PFSK-1 (cell line): ENCODE measurements at regions not wholly inside any gene's neighbourhood (a gene's known extent, or its start where the extent isn't known, plus 50 kb on each side); places are given as distances from the start of the nearest gene placed in this dataset.

Source experiments
- FOXP2 ChIP-seq: optimal IDR thresholded peaks from 2 replicates; pipeline ENCODE3; 2011; ENCODE audit warnings: borderline replicate concordance, control low read depth, inconsistent platforms; ENCODE audit not compliant: insufficient read depth; ENCODE audit errors: extremely low read length, extremely low read depth
- POLR2AphosphoS5 ChIP-seq: IDR thresholded peaks from 2 replicates; pipeline ENCODE4 v1.6.1; 2012; ENCODE audit warnings: low read depth, mild to moderate bottlenecking, control low read depth, low read length, moderate library complexity
- SIN3A ChIP-seq: IDR thresholded peaks from 2 replicates; pipeline ENCODE4 v1.6.1; 2012; ENCODE audit warnings: mild to moderate bottlenecking, low read length, moderate library complexity, borderline replicate concordance; ENCODE audit not compliant: insufficient read depth
- TAF1 ChIP-seq: IDR thresholded peaks from 2 replicates; pipeline ENCODE4 v1.6.1; 2012; ENCODE audit warnings: low read length, control low read depth, borderline replicate concordance; ENCODE audit not compliant: insufficient read depth
- TF ChIP-seq, protein P1 (sequence below), 2 experiments: IDR thresholded peaks; 2 replicates each; pipeline versions ENCODE4 v1.6.1 to v1.8.0; 2011 to 2012; ENCODE audit warnings: low read depth in 2 of 2, low read length in 2 of 2, control low read depth in 1 of 2, inconsistent platforms in 1 of 2, mild to moderate bottlenecking in 1 of 2, moderate library complexity in 1 of 2; ENCODE audit not compliant: insufficient read depth in 1 of 2

DNA sequence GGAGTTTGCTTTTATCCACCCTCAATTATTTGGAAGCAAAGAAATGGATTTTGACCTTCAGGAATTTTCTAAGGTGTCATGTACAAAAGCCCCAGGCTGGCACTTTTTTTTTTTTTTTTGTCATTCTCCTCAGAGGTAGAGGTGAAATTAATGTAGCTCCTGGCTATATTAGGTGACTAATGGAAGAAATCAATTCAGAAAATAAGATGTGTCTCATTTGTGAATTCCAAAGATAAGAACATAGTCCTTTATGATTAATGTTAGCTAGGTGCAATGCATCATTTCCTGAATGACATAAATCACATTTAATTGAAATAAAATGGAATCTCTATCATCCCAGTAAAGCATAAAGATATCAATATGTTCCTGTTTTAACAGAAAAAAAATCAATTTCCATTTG is 477.6 kb downstream of the FBXO15 start:
- TF ChIP-seq, protein P1, sequence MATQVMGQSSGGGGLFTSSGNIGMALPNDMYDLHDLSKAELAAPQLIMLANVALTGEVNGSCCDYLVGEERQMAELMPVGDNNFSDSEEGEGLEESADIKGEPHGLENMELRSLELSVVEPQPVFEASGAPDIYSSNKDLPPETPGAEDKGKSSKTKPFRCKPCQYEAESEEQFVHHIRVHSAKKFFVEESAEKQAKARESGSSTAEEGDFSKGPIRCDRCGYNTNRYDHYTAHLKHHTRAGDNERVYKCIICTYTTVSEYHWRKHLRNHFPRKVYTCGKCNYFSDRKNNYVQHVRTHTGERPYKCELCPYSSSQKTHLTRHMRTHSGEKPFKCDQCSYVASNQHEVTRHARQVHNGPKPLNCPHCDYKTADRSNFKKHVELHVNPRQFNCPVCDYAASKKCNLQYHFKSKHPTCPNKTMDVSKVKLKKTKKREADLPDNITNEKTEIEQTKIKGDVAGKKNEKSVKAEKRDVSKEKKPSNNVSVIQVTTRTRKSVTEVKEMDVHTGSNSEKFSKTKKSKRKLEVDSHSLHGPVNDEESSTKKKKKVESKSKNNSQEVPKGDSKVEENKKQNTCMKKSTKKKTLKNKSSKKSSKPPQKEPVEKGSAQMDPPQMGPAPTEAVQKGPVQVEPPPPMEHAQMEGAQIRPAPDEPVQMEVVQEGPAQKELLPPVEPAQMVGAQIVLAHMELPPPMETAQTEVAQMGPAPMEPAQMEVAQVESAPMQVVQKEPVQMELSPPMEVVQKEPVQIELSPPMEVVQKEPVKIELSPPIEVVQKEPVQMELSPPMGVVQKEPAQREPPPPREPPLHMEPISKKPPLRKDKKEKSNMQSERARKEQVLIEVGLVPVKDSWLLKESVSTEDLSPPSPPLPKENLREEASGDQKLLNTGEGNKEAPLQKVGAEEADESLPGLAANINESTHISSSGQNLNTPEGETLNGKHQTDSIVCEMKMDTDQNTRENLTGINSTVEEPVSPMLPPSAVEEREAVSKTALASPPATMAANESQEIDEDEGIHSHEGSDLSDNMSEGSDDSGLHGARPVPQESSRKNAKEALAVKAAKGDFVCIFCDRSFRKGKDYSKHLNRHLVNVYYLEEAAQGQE (IDR thresholded peaks at IDR 0.05; ENCODE audit: insufficient read depth in 1 of 2, low read depth in 2 of 2, low read length in 2 of 2): no peak
- TF ChIP-seq FOXP2: no peak
- no peak for TF ChIP-seq POLR2AphosphoS5
- no peak for TF ChIP-seq SIN3A
- TF ChIP-seq TAF1: no peak

DNA sequence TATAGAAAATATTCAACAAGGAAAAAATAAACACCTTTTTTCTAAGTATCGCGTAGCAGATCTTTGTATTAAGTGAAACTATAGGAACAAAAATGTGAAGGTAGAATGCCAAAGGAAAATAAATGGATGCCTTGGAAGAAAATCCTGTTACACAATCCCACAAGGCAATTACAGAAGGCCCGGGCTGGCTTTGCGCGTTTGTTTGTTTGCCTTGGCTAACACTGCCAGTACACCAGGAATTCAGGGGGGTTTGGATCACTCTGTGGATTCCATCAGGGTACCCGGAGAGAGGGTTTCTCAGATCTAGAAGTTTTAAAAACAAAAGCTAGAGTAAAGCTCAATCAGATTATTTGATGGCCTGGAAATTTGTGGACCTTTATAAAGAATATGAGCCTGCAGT is 478.3 kb downstream of the FBXO15 start:
- TF ChIP-seq FOXP2 (no peak), SIN3A (no peak), TAF1 (no peak), POLR2AphosphoS5 (no peak)
- TF ChIP-seq, protein P1 (IDR thresholded peaks at IDR 0.05; ENCODE audit: insufficient read depth in 1 of 2, low read depth in 2 of 2, low read length in 2 of 2): no peak

DNA sequence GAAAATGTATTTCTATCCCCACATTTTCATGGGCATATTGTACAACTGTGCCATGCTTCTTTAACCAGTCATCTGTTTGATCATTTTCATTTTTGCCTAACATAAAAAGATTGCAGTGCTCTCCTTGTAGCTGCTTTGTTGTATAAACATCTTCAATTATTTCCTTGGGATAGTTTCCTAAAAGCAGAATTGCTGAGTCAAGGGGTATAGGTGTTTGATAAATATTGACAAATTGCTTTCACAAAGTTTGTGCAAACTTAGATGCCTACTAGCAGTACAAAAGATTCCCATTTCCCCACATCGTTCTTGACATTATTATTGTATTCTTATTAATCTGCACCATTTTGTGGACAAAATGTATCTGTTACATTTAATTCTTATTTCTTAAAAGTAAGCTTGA is 479.6 kb downstream of the FBXO15 start:
- TF ChIP-seq SIN3A (no peak), TAF1 (no peak), POLR2AphosphoS5 (no peak)
- TF ChIP-seq, protein P1 (IDR thresholded peaks at IDR 0.05; ENCODE audit: insufficient read depth in 1 of 2, low read depth in 2 of 2, low read length in 2 of 2): no peak

DNA sequence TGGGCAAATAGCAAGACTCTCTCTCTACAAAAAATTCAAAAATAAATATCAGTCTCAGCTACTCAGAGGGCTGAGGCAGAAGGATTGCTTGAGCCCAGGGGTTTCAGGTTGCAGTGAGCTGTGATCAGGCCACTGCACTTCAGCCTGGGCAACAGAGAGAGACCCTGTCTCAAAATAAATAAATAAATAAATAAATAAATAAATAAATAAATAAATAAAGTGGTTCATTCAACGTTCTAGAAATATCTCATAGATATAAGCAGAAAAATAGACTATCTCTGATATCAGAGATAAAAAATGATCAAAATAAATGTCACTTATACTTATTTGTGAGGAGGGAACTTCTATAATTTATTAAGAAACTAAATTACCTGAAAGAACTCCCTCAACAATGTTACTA is 480.9 kb downstream of the FBXO15 start:
- TF ChIP-seq, protein P1 (IDR thresholded peaks at IDR 0.05; ENCODE audit: insufficient read depth in 1 of 2, low read depth in 2 of 2, low read length in 2 of 2): no peak
- TF ChIP-seq FOXP2 (no peak), SIN3A (no peak), POLR2AphosphoS5 (no peak), TAF1 (no peak)

DNA sequence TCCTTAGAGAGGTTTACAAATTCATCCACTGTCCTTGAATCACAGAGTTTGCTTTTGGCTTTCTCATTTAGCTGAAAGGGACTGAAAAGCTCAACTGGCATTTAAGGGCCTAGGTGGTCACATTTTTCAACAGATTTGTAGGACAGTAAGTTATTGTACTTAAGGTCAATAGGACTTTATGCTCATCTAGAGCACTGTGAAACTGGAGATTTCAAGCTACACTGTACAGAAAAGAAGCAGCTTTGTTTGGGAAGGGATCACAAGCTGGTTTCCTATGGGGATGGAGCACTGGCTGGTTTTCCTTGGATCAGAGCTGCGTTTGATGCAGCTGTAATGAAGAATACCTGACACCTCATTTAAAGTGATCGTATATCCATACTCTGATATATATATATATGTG is 482.7 kb downstream of the FBXO15 start:
- TF ChIP-seq, protein P1 (IDR thresholded peaks at IDR 0.05; ENCODE audit: insufficient read depth in 1 of 2, low read depth in 2 of 2, low read length in 2 of 2): no peak
